ENCODE measurements at regions not wholly inside any gene's neighbourhood (a gene's known extent, or its start where the extent isn't known, plus 50 kb on each side); places are given as distances from the start of the nearest gene placed in this dataset.

DNA sequence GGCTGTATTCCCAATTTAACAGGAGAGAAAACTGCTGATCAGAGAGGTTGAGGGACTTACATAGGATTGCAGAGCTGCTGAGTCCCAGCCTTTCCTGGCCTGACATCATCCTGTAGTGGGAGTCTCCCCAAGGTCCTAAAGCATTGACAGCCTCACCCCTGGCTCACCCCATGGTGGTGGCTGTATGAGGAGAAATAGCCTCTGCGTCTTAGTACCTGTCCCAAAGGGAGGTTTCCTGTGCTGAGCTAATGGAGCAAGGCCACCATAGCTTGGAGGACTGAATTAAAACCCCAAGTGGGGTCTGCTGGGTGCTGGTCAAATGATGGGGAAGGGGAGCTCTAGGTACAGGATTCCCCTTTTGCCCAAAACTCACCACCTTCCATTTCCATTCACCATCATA, 525.1 kb downstream of the CDH26 start:
- H4K8ac ChIP-seq (ENCODE audit: extremely low read depth, insufficient read depth, low read length) = no peak overlapping the region
- no peak overlapping the region for H2AFZ ChIP-seq (ENCODE audit: low read length)
- peaks cover 0 to 8% (median 0%) of the 10 kb centered on the region in 4 experiments; a peak in 1 of 7 replicates for H3K27me3 ChIP-seq (replicated peaks in 1 of 4; ENCODE audit: control insufficient read depth in 3 of 4, extremely low read depth in 1 of 4, insufficient read depth in 3 of 4, low read length in 3 of 4)
- H3K9ac ChIP-seq (replicated peaks in 1 of 4; ENCODE audit: extremely low read depth in 1 of 4, low read depth in 3 of 4, low read length in 3 of 4) = no peak overlapping the region
- H3K4me1 ChIP-seq (replicated peaks in 1 of 4; ENCODE audit: control insufficient read depth in 3 of 4, insufficient read depth in 4 of 4, low read length in 3 of 4) = no peaks in the 10 kb centered on the region; a peak in 1 of 7 replicates
- no peak overlapping the region for H3K4me2 ChIP-seq (ENCODE audit: insufficient read depth in 1 of 2, low read depth in 2 of 2, low read length in 2 of 2)
- CTCF ChIA-PET (ENCODE audit: partially characterized antibody) = no interaction called here
- no peak overlapping the region for H2BK20ac ChIP-seq (ENCODE audit: low read length)
- FAIRE-seq = no peak
- H4K91ac ChIP-seq (replicated peaks; ENCODE audit: insufficient read length, low read length) = no peak overlapping the region
- H3K36me3 ChIP-seq (ENCODE audit: control insufficient read depth in 2 of 4, insufficient read depth in 4 of 4, low read length in 3 of 4) = no peaks in the 10 kb centered on the region
- H3K79me2 ChIP-seq (ENCODE audit: control insufficient read depth in 1 of 2, insufficient read depth in 2 of 2, low read length in 2 of 2) = no peaks in the 10 kb centered on the region
- H3K18ac ChIP-seq (ENCODE audit: extremely low read depth, low read length) = no peak overlapping the region
- no peak overlapping the region for H4K5ac ChIP-seq (ENCODE audit: insufficient read length, low read depth, low read length)
- H3K4ac ChIP-seq (replicated peaks; ENCODE audit: insufficient read length, low read depth, low read length) = no peak overlapping the region
- no peaks in the 10 kb centered on the region for H3K9me3 ChIP-seq (ENCODE audit: insufficient read depth in 2 of 2, low read depth in 1 of 2, low read length in 1 of 2)
- no peak overlapping the region for H2BK12ac ChIP-seq (ENCODE audit: low read depth, low read length)
- H3K23ac ChIP-seq (ENCODE audit: insufficient read length) = no peak overlapping the region
- TF ChIP-seq EZH2 (IDR thresholded peaks at IDR 0.05; ENCODE audit: low read depth, low read length, severe bottlenecking) (no peak), CBX5 (IDR thresholded peaks at IDR 0.05; ENCODE audit: low read depth, low read length) (no peak)
- no peak overlapping the region for H3K27ac ChIP-seq (ENCODE audit: low read depth, low read length)
- 79% methylated on average over 1 of the region's 1 CpG; no CpG with 5 or more reads in 1 of the 2 experiments for WGBS, 2 experiments (ENCODE audit: extremely low coverage in 1 of 2, insufficient coverage in 1 of 2, insufficient read length in 1 of 2, insufficient replicate concordance in 2 of 2, low coverage in 1 of 2, low lambda C conversion rate in 2 of 2, missing lambda C conversion rate in 1 of 2)
- POLR2A ChIA-PET (ENCODE audit: partially characterized antibody) = no interaction called here
- H2BK5ac ChIP-seq (ENCODE audit: low read depth, low read length) = no peak overlapping the region; the same call in 1 of the 2 replicates
- no peak overlapping the region for H3K14ac ChIP-seq (ENCODE audit: insufficient read length)
- H2BK15ac ChIP-seq (ENCODE audit: low read length) = no peak overlapping the region
- H3K79me1 ChIP-seq (ENCODE audit: low read depth, low read length) = no peaks in the 10 kb centered on the region
- no peaks in the 10 kb centered on the region for H4K20me1 ChIP-seq (replicated peaks in 1 of 2; ENCODE audit: control insufficient read depth in 1 of 2, insufficient read depth in 2 of 2, low read length in 2 of 2)
- H3K23me2 ChIP-seq (ENCODE audit: low read depth, low read length) = no peaks in the 10 kb centered on the region
- H2AK5ac ChIP-seq (ENCODE audit: low read depth, low read length) = no peak overlapping the region
- no peak for DNase-seq (ENCODE audit: low read depth in 1 of 2, low spot score in 2 of 2)
- no peak overlapping the region for H3K4me3 ChIP-seq (ENCODE audit: extremely low read depth in 1 of 4, insufficient read depth in 2 of 4, low read depth in 3 of 4, low read length in 4 of 4)
- H2BK120ac ChIP-seq (replicated peaks; ENCODE audit: low read depth, low read length) = no peak overlapping the region
- H3K56ac ChIP-seq (replicated peaks; ENCODE audit: insufficient read length, low read depth, low read length) = no peak overlapping the region

All from H1 (cell line).